ENCODE measurements at regions not wholly inside any gene's neighbourhood (a gene's known extent, or its start where the extent isn't known, plus 50 kb on each side); places are given as distances from the start of the nearest gene placed in this dataset.

GRCh38 chr1:21346365-21347071, 56.3 kb upstream of the ECE1 start (continued):
- TF ChIP-seq REST (IDR thresholded peaks at IDR 0.05; ENCODE audit: borderline replicate concordance): no peak
- no peak for TF ChIP-seq REST (CRISPR knock-in tag; IDR thresholded peaks at IDR 0.05; ENCODE audit: low read depth)
- TF ChIP-seq ZNF140 (CRISPR knock-in tag; IDR thresholded peaks at IDR 0.05): no peak
- no peak for TF ChIP-seq ESRRA (IDR thresholded peaks at IDR 0.05; ENCODE audit: borderline replicate concordance, low read depth)
- TF ChIP-seq ZBTB33 (CRISPR knock-in tag; IDR thresholded peaks at IDR 0.05): 0 out of 2 replicates have a peak, but pooled peaks have one; percentile 7
- no peak for TF ChIP-seq ZNF184 (CRISPR knock-in tag; IDR thresholded peaks at IDR 0.05)
- no peak for TF ChIP-seq COPS2 (conservative IDR thresholded peaks at IDR 0.05)
- TF ChIP-seq ELF4 (CRISPR knock-in tag; IDR thresholded peaks at IDR 0.05): peak; percentile 73; the same call in 1 of the 2 replicates
- TF ChIP-seq OTX1 (CRISPR knock-in tag; IDR thresholded peaks at IDR 0.05): 0 out of 2 replicates have a peak, but pooled peaks have one; percentile 64
- TF ChIP-seq NRF1 (conservative IDR thresholded peaks at IDR 0.05 in 1 of 2, IDR thresholded peaks at IDR 0.05 in 1 of 2): no peak
- TF ChIP-seq MCM3 (IDR thresholded peaks at IDR 0.05): no peak
- TF ChIP-seq THRAP3 (IDR thresholded peaks at IDR 0.05; ENCODE audit: borderline replicate concordance): peak; percentile 10; the same call in 1 of the 2 replicates
- no peak for TF ChIP-seq CHCHD3 (CRISPR knock-in tag; IDR thresholded peaks at IDR 0.05)

Data from K562 (cell line).